Endodermal cell (in vitro differentiated cells): ENCODE measurements at regions not wholly inside any gene's neighbourhood (a gene's known extent, or its start where the extent isn't known, plus 50 kb on each side); places are given as distances from the start of the nearest gene placed in this dataset.

Experiments used
- DNase-seq: peaks from one replicate; pipeline ENCODE4 v3.0.0-alpha.2; 2017
- H3K27ac ChIP-seq: 2 replicates; pipeline ENCODE4 v1.5.1; 2013; ENCODE audit warnings: mild to moderate bottlenecking, low read depth, low read length, moderate library complexity
- H3K27me3 ChIP-seq: 2 replicates; pipeline ENCODE4 v1.6.1; 2013; ENCODE audit warnings: mild to moderate bottlenecking, low read length, moderate library complexity; ENCODE audit not compliant: insufficient read depth, control insufficient read depth, poor library complexity, severe bottlenecking
- H3K36me3 ChIP-seq: 2 replicates; pipeline ENCODE4 v1.7.0; 2013; ENCODE audit warnings: mild to moderate bottlenecking, low read length, moderate library complexity; ENCODE audit not compliant: control insufficient read depth, insufficient read depth
- H3K4me1 ChIP-seq: one replicate; pipeline ENCODE4 v1.7.0; 2013; ENCODE audit warnings: low read length; ENCODE audit not compliant: control insufficient read depth, insufficient read depth
- H3K4me3 ChIP-seq: 2 replicates; pipeline ENCODE4 v1.5.1; 2013; ENCODE audit warnings: mild to moderate bottlenecking, low read length, moderate library complexity
- H3K9ac ChIP-seq: 2 replicates; pipeline ENCODE4 v1.6.1; 2013; ENCODE audit warnings: mild to moderate bottlenecking, low read length, moderate library complexity; ENCODE audit not compliant: poor library complexity, severe bottlenecking; ENCODE audit errors: extremely low read depth
- H3K9me3 ChIP-seq: 2 replicates; pipeline ENCODE4 v1.6.1; 2013; ENCODE audit warnings: mild to moderate bottlenecking, low read length, moderate library complexity; ENCODE audit not compliant: control insufficient read depth
- H3K27ac Mint-ChIP-seq: 2 replicates; pipeline ENCODE4 v1.8.0; 2020; ENCODE audit warnings: mixed read lengths
- H3K27me3 Mint-ChIP-seq: 2 replicates; pipeline ENCODE4 v1.8.0; 2021; ENCODE audit warnings: mild to moderate bottlenecking, mixed read lengths; ENCODE audit not compliant: insufficient read depth
- H3K36me3 Mint-ChIP-seq: 2 replicates; pipeline ENCODE4 v1.8.0; 2020; ENCODE audit warnings: low read depth, mixed read lengths
- H3K4me1 Mint-ChIP-seq: 2 replicates; pipeline ENCODE4 v1.8.0; 2020; ENCODE audit warnings: mixed read lengths
- H3K4me3 Mint-ChIP-seq: 2 replicates; pipeline ENCODE4 v1.8.0; 2020; ENCODE audit warnings: mild to moderate bottlenecking, moderate library complexity, mixed read lengths
- H3K9me3 Mint-ChIP-seq: 2 replicates; pipeline ENCODE4 v1.8.0; 2020; ENCODE audit warnings: mild to moderate bottlenecking, mixed read lengths
- CTCF ChIP-seq: fragments of 200-600 bp; sonication (generic); conservative IDR thresholded peaks from 2 replicates; pipeline ENCODE4 v1.5.0; 2021; ENCODE audit warnings: antibody characterized with exemption, mild to moderate bottlenecking
- WGBS, 2 experiments: methylation state at CpG; one replicate each; pipeline versions ENCODE4 v1.1.5 to v1.1.7; 2013; ENCODE audit warnings: missing lambda C conversion rate in 2 of 2, mixed read lengths in 1 of 2; ENCODE audit not compliant: insufficient coverage in 1 of 2, insufficient read length in 1 of 2; 5-methylcytosine and 5-hydroxymethylcytosine counted together

DNA sequence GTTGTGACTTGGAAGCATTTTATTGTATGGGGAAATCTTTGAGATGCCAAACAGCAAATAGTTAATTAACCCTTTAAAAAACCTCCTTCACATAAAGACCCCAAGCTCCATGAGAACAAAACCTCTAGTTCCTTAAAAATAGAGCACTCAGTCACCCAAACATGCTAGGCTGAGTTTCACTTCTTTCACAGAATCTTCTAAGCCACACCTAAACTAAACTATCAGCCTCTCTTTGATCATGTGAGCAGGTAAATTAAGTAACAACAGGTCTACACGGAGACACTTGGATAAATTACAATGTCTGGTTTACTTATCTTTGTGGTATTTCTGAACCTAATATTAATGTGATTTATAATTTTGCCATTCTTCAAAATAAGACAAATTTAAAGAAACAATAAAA, 205.2 kb upstream of the MARCKS start:
- no peak overlapping the region for H3K4me3 Mint-ChIP-seq
- H3K27me3 Mint-ChIP-seq = peaks cover 3% of the 10 kb centered on the region
- H3K9me3 ChIP-seq = peaks cover 6% of the 10 kb centered on the region
- H3K4me3 ChIP-seq = no peak overlapping the region
- H3K4me1 ChIP-seq = no peaks in the 10 kb centered on the region
- WGBS, 2 experiments = 100% methylated on average over 1 of the region's 1 CpG; no CpG with 5 or more reads in 1 of the 2 experiments
- H3K27me3 ChIP-seq = no peaks in the 10 kb centered on the region
- DNase-seq = no peak
- no peak overlapping the region for H3K9ac ChIP-seq
- no peak overlapping the region for H3K27ac Mint-ChIP-seq
- no peaks in the 10 kb centered on the region for H3K36me3 ChIP-seq
- no peak for TF ChIP-seq CTCF
- H3K9me3 Mint-ChIP-seq = no peaks in the 10 kb centered on the region
- no peak overlapping the region for H3K27ac ChIP-seq
- H3K4me1 Mint-ChIP-seq = peaks cover 3% of the 10 kb centered on the region
- H3K36me3 Mint-ChIP-seq = no peaks in the 10 kb centered on the region

DNA sequence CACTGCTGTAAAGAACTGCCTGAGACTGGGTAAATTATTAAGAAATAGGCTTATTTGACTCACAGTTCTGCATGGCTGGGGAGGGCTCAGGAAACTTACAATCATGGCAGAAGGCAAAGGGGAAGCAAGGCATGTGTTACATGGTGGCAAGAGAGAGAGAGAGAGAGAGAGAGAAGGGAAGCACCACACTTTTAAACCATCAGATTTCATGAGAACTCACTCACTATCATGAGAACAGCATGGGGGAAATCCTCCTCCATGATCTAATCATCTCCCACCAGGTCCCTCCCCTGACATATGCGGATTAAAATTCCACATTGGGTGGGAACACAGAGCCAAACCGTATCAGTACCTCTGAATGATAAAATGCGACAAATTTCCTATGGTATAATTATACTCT, 203.9 kb upstream of the MARCKS start:
- Histone ChIP-seq H3K9ac (no peak overlapping the region), H3K9me3 (peaks cover 6% of the 10 kb centered on the region), H3K27ac (no peak overlapping the region), H3K36me3 (no peaks in the 10 kb centered on the region), H3K4me3 (no peak overlapping the region), H3K4me1 (no peaks in the 10 kb centered on the region), H3K27me3 (no peaks in the 10 kb centered on the region)
- no peaks in the 10 kb centered on the region for H3K36me3 Mint-ChIP-seq
- no peak for DNase-seq
- peaks cover 1% of the 10 kb centered on the region for H3K27me3 Mint-ChIP-seq
- WGBS, 2 experiments = 91 to 100% methylated on average over 3 of the region's 3 CpGs
- no peak overlapping the region for H3K4me3 Mint-ChIP-seq
- TF ChIP-seq CTCF = no peak
- H3K9me3 Mint-ChIP-seq = no peaks in the 10 kb centered on the region
- no peak overlapping the region for H3K27ac Mint-ChIP-seq
- peaks cover 3% of the 10 kb centered on the region for H3K4me1 Mint-ChIP-seq

- Histone ChIP-seq H3K27me3 (peaks cover 2% of the 10 kb centered on the region), H3K9ac (no peak overlapping the region), H3K27ac (no peak overlapping the region), H3K4me1 (no peaks in the 10 kb centered on the region), H3K4me3 (no peak overlapping the region), H3K36me3 (no peaks in the 10 kb centered on the region), H3K9me3 (peaks cover 6% of the 10 kb centered on the region)
- Mint-ChIP-seq H3K27me3 (peaks cover 1% of the 10 kb centered on the region), H3K9me3 (no peaks in the 10 kb centered on the region), H3K4me3 (no peak overlapping the region), H3K27ac (no peak overlapping the region), H3K36me3 (no peaks in the 10 kb centered on the region), H3K4me1 (peaks cover 3% of the 10 kb centered on the region)
- no peak for DNase-seq
- no peak for TF ChIP-seq CTCF
Measured at GRCh38 chr6:113654396-113654795, 202.7 kb upstream of the MARCKS start.
